Upper lobe of left lung (tissue), 6 donors: ENCODE measurements at regions not wholly inside any gene's neighbourhood (a gene's known extent, or its start where the extent isn't known, plus 50 kb on each side); places are given as distances from the start of the nearest gene placed in this dataset.

Experiments
- ATAC-seq, 2 donors: fragments of 200-7000 bp; cut with Tn5 transposase; one replicate each; pipeline ENCODE4 v1.9.1; 2022; ENCODE audit warnings: mild to moderate bottlenecking in 2 of 2, moderate library complexity in 2 of 2; ENCODE audit not compliant: low FRiP score in 2 of 2
- DNase-seq, 2 donors: peaks; one replicate each; pipeline ENCODE4 v3.0.0-alpha.2; 2019 to 2020
- H3K27ac ChIP-seq, 4 donors: fragments of 200-600 bp; sonication (generic); one replicate each; pipeline ENCODE4 v1.5.1; 2016 to 2019
- H3K27me3 ChIP-seq, 4 donors: fragments of 200-600 bp; sonication (generic); one replicate each; pipeline ENCODE4 v1.5.1; 2017 to 2019
- H3K36me3 ChIP-seq, 4 donors: fragments of 200-600 bp; sonication (generic); one replicate each; pipeline ENCODE4 v1.5.1; 2016 to 2019
- H3K4me1 ChIP-seq, 4 donors: fragments of 200-600 bp; sonication (generic); one replicate each; pipeline ENCODE4 v1.5.1; 2018 to 2019
- H3K4me3 ChIP-seq, 4 donors: fragments of 200-600 bp; sonication (generic); one replicate each; pipeline ENCODE4 v1.5.1; 2017 to 2019; ENCODE audit warnings: mild to moderate bottlenecking in 2 of 4, moderate library complexity in 1 of 4
- H3K9me3 ChIP-seq, 4 donors: fragments of 200-600 bp; sonication (generic); one replicate each; pipeline ENCODE4 v1.5.1; 2018 to 2019
- CTCF ChIP-seq, 6 experiments: fragments of 450-650 bp in 4 of 6; fragments of 200-600 bp in 2 of 6; sonication (generic) in 2 of 6; IDR thresholded peaks; one replicate each; pipeline ENCODE4 v1.5.1; 2016 to 2019; ENCODE audit warnings: antibody characterized with exemption in 6 of 6
- EP300 ChIP-seq, 4 donors: sonication (generic); formaldehyde crosslinking; IDR thresholded peaks; one replicate each; pipeline ENCODE4 v1.5.1; 2017; ENCODE audit warnings: antibody characterized with exemption in 4 of 4, control low read depth in 2 of 4
- POLR2A ChIP-seq, 4 donors: fragments of 450-650 bp; IDR thresholded peaks; one replicate each; pipeline ENCODE4 v1.5.1; 2016 to 2017; ENCODE audit warnings: antibody characterized with exemption in 4 of 4, mild to moderate bottlenecking in 2 of 4
- POLR2AphosphoS5 ChIP-seq, 2 donors: sonication (generic); formaldehyde crosslinking; IDR thresholded peaks; one replicate each; pipeline ENCODE4 v1.5.1; 2017; ENCODE audit warnings: antibody characterized with exemption in 2 of 2
- WGBS, 2 donors: methylation state at CpG; one replicate each; pipeline ENCODE4 v1.1.5; 2017 to 2018; 5-methylcytosine and 5-hydroxymethylcytosine counted together
- donor health status: DM: no; HTN: no; CAD: no; lungs with moderate emphysema.
- donor health status: DM: no; HTN: yes; CAD: no; lungs with severe emphysema.

DNA sequence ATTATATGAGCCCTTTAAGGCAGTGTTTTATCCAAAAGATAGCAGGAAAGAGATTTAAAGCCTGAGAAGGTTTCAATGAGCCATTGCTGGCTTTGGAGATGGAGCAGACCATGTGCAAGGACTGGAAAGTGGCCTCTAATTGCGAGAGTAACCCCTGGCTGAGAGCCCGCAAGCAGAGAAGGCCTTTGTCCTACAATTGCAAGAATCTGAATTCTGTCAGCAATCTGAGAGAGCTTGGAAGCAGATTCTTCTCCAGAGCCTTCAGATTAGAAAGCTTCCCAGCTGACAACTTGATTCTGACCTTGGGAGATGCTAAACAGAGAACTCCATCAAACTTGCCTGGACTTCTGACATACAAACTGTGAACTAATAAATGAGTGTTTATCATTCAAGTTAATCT, 528.7 kb upstream of the KLF12 start:
- Histone ChIP-seq H3K27me3 (no peaks in the 10 kb centered on the region), H3K36me3 (no peaks in the 10 kb centered on the region), H3K4me1 (no peaks in the 10 kb centered on the region), H3K4me3 (no peak overlapping the region), H3K27ac (no peak overlapping the region), H3K9me3 (no peaks in the 10 kb centered on the region)
- TF ChIP-seq POLR2AphosphoS5 (IDR thresholded peaks at IDR 0.05) (no peak), CTCF (IDR thresholded peaks at IDR 0.05) (no peak), EP300 (IDR thresholded peaks at IDR 0.05) (no peak), POLR2A (IDR thresholded peaks at IDR 0.05) (no peak)
- ATAC-seq (no peak), DNase-seq (no peak)
- 80 to 83% methylated on average over 2 of the region's 2 CpGs for WGBS, 2 donors

- DNase-seq (no peak), ATAC-seq (no peak)
Measured at GRCh38 chr13:74661851-74662250, 527.6 kb upstream of the KLF12 start.

DNA sequence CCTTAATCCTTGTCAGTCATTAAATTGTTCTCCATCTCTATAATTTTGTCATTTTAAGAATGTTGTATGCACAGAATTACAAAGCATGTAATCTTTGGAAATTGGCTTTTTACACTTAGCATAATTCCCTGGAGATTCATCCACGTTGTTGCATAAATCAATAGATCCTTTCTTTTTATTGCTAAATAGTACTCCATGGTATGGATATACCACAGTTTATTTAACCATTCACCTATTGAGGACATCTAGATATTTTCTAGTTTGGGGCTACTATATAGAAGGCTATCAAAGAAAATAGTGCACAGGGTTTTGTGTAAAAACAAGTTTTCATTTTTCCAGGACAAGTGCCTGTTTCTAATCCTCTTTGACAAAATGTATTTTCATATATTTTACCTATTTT, 523.6 kb upstream of the KLF12 start:
- TF ChIP-seq POLR2A (IDR thresholded peaks at IDR 0.05) (no peak), POLR2AphosphoS5 (IDR thresholded peaks at IDR 0.05) (no peak), EP300 (IDR thresholded peaks at IDR 0.05) (no peak), CTCF (IDR thresholded peaks at IDR 0.05) (no peak)
- no peak overlapping the region for H3K27ac ChIP-seq
- no peak for DNase-seq
- no peak for ATAC-seq
- H3K27me3 ChIP-seq, result no peaks in the 10 kb centered on the region
- WGBS, 2 donors, result 92 to 95% methylated on average over 1 of the region's 1 CpG
- no peaks in the 10 kb centered on the region for H3K36me3 ChIP-seq
- no peaks in the 10 kb centered on the region for H3K9me3 ChIP-seq
- no peaks in the 10 kb centered on the region for H3K4me1 ChIP-seq
- no peak overlapping the region for H3K4me3 ChIP-seq

More at GRCh38 chr13:74661851-74662250, 527.6 kb upstream of the KLF12 start:
- no peaks in the 10 kb centered on the region for H3K4me1 ChIP-seq
- no peak overlapping the region for H3K4me3 ChIP-seq
- no peaks in the 10 kb centered on the region for H3K9me3 ChIP-seq
- H3K36me3 ChIP-seq, result no peaks in the 10 kb centered on the region
- 85 to 92% methylated on average over 2 of the region's 2 CpGs for WGBS, 2 donors
- H3K27ac ChIP-seq, result no peak overlapping the region
- H3K27me3 ChIP-seq, result no peaks in the 10 kb centered on the region
- TF ChIP-seq POLR2AphosphoS5 (IDR thresholded peaks at IDR 0.05), result no peak
- TF ChIP-seq CTCF (IDR thresholded peaks at IDR 0.05), result no peak
- no peak for TF ChIP-seq EP300 (IDR thresholded peaks at IDR 0.05)
- no peak for TF ChIP-seq POLR2A (IDR thresholded peaks at IDR 0.05)

GRCh38 chr13:74651121-74651520, 516.9 kb upstream of the KLF12 start:
- H3K9me3 ChIP-seq, result no peaks in the 10 kb centered on the region
- no peaks in the 10 kb centered on the region for H3K36me3 ChIP-seq
- H3K27ac ChIP-seq, result no peak overlapping the region
- no peak for DNase-seq
- no peak overlapping the region for H3K4me3 ChIP-seq
- ATAC-seq, result no peak
- WGBS, 2 donors, result 56% methylated on average over 1 of the region's 1 CpG
- TF ChIP-seq POLR2A (IDR thresholded peaks at IDR 0.05), result no peak
- no peak for TF ChIP-seq POLR2AphosphoS5 (IDR thresholded peaks at IDR 0.05)
- TF ChIP-seq CTCF (IDR thresholded peaks at IDR 0.05), result no peak
- TF ChIP-seq EP300 (IDR thresholded peaks at IDR 0.05), result no peak
- no peaks in the 10 kb centered on the region for H3K27me3 ChIP-seq
- no peaks in the 10 kb centered on the region for H3K4me1 ChIP-seq

DNA sequence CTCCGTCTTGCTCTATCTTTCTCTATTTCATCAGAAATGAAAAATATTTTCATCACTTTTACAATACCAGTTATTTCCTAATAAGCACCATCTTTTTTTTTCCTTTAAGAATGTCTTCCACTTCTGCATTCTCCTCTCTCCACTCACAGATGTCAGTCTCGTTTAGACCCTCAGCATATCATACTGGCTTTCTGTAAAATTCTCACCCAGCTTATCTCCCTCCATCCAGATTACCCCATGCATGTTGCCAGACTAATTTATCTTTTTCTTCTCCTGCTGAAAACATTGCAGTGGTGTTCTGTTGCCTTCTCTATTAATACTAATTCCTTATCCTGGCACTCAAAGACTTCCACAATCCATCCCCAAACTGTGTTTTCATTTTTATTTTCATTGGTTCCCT, 513.8 kb upstream of the KLF12 start:
- H3K27me3 ChIP-seq, result no peaks in the 10 kb centered on the region
- no peaks in the 10 kb centered on the region for H3K4me1 ChIP-seq
- no peak for TF ChIP-seq POLR2A (IDR thresholded peaks at IDR 0.05)
- no peak for TF ChIP-seq EP300 (IDR thresholded peaks at IDR 0.05)
- no peak for TF ChIP-seq CTCF (IDR thresholded peaks at IDR 0.05)
- no peak for TF ChIP-seq POLR2AphosphoS5 (IDR thresholded peaks at IDR 0.05)
- DNase-seq (no peak), ATAC-seq (no peak)
- no peak overlapping the region for H3K27ac ChIP-seq
- H3K9me3 ChIP-seq, result no peaks in the 10 kb centered on the region
- WGBS, 2 donors, result 47 to 62% methylated on average over 2 of the region's 2 CpGs
- H3K36me3 ChIP-seq, result no peaks in the 10 kb centered on the region
- no peak overlapping the region for H3K4me3 ChIP-seq
